Mesendoderm (in vitro differentiated cells): ENCODE measurements at regions not wholly inside any gene's neighbourhood (a gene's known extent, or its start where the extent isn't known, plus 50 kb on each side); places are given as distances from the start of the nearest gene placed in this dataset.

Experiments
- DNase-seq: peaks from one replicate; pipeline ENCODE4 v3.0.0; 2013
- H2AK5ac ChIP-seq: 2 replicates; pipeline ENCODE4 v1.6.1; 2013; ENCODE audit warnings: low read length, inconsistent platforms
- H2BK120ac ChIP-seq: 2 replicates; pipeline ENCODE4 v1.6.1; 2013; ENCODE audit warnings: low read depth, mild to moderate bottlenecking, low read length, moderate library complexity, mixed read lengths
- H2BK15ac ChIP-seq: replicated peaks from 2 replicates; pipeline ENCODE4 v1.6.1; 2013; ENCODE audit warnings: low read depth, mild to moderate bottlenecking, moderate library complexity
- H2BK5ac ChIP-seq: 2 replicates; pipeline ENCODE4 v1.6.1; 2013; ENCODE audit warnings: low read length, inconsistent platforms
- H3K18ac ChIP-seq: 2 replicates; pipeline ENCODE4 v1.6.1; 2013; ENCODE audit warnings: mild to moderate bottlenecking, low read length, mixed read lengths
- H3K23ac ChIP-seq: one replicate; pipeline ENCODE4 v1.6.1; 2013; ENCODE audit warnings: low read length
- H3K27ac ChIP-seq: 2 replicates; pipeline ENCODE4 v1.5.1; 2013; ENCODE audit warnings: low read depth, mild to moderate bottlenecking, inconsistent platforms, low read length, moderate library complexity
- H3K27me3 ChIP-seq: 2 replicates; pipeline ENCODE4 v1.6.1; 2013; ENCODE audit warnings: low read length, control low read depth, mild to moderate bottlenecking, inconsistent platforms; ENCODE audit not compliant: insufficient read depth, poor library complexity
- H3K36me3 ChIP-seq: 2 replicates; pipeline ENCODE4 v1.6.1; 2013; ENCODE audit warnings: low read length, inconsistent platforms; ENCODE audit not compliant: control insufficient read depth, insufficient read depth
- H3K4ac ChIP-seq: one replicate; pipeline ENCODE4 v1.6.1; 2013; ENCODE audit warnings: low read depth, mild to moderate bottlenecking, low read length, moderate library complexity
- H3K4me1 ChIP-seq: 2 replicates; pipeline ENCODE4 v1.6.1; 2013; ENCODE audit warnings: low read depth, low read length, inconsistent platforms; ENCODE audit not compliant: control insufficient read depth
- H3K4me2 ChIP-seq: 2 replicates; pipeline ENCODE4 v1.6.1; 2013; ENCODE audit warnings: low read length
- H3K4me3 ChIP-seq: 2 replicates; pipeline ENCODE4 v1.5.1; 2013; ENCODE audit warnings: mild to moderate bottlenecking, low read length
- H3K56ac ChIP-seq: one replicate; pipeline ENCODE4 v1.6.1; 2013; ENCODE audit warnings: low read length
- H3K79me1 ChIP-seq: 2 replicates; pipeline ENCODE4 v1.6.1; 2013; ENCODE audit warnings: low read length, inconsistent platforms
- H3K79me2 ChIP-seq: 2 replicates; pipeline ENCODE4 v1.6.1; 2013; ENCODE audit warnings: mild to moderate bottlenecking, low read length; ENCODE audit not compliant: control insufficient read depth, insufficient read depth
- H3K9ac ChIP-seq: 2 replicates; pipeline ENCODE4 v1.6.1; 2013; ENCODE audit warnings: low read length, inconsistent platforms
- H4K5ac ChIP-seq: one replicate; pipeline ENCODE4 v1.6.1; 2013; ENCODE audit warnings: low read length
- H4K8ac ChIP-seq: one replicate; pipeline ENCODE4 v1.6.1; 2013; ENCODE audit warnings: low read depth, mild to moderate bottlenecking, control low read depth, low read length, moderate library complexity
- WGBS: extraction: QIAGEN DNeasy Blood & Tissue Kit; methylation state at CpG from one replicate; pipeline ENCODE4 v1.1.7; 2013; ENCODE audit warnings: low lambda C conversion rate, missing lambda C conversion rate; ENCODE audit not compliant: insufficient coverage; ENCODE audit errors: extremely low coverage; 5-methylcytosine and 5-hydroxymethylcytosine counted together

GRCh38 chr17:36672403-36672918 is 71.1 kb downstream of the MRM1 start:
- Histone ChIP-seq H3K23ac (no peak overlapping the region), H3K56ac (no peak overlapping the region), H4K8ac (no peak overlapping the region), H3K9ac (no peak overlapping the region), H3K4ac (no peak overlapping the region), H3K4me3 (no peak overlapping the region), H3K79me2 (no peaks in the 10 kb centered on the region), H2AK5ac (no peak overlapping the region), H4K5ac (no peak overlapping the region), H2BK5ac (no peak overlapping the region), H3K36me3 (no peaks in the 10 kb centered on the region), H3K4me1 (no peaks in the 10 kb centered on the region), H3K4me2 (no peak overlapping the region), H3K27me3 (no peaks in the 10 kb centered on the region), H3K79me1 (no peaks in the 10 kb centered on the region), H2BK120ac (no peak overlapping the region), H3K18ac (no peak overlapping the region), H3K27ac (no peak overlapping the region), H2BK15ac (no peak overlapping the region)
- no CpG with 5 or more reads among the region's 7 CpGs for WGBS
- no peak for DNase-seq

DNA sequence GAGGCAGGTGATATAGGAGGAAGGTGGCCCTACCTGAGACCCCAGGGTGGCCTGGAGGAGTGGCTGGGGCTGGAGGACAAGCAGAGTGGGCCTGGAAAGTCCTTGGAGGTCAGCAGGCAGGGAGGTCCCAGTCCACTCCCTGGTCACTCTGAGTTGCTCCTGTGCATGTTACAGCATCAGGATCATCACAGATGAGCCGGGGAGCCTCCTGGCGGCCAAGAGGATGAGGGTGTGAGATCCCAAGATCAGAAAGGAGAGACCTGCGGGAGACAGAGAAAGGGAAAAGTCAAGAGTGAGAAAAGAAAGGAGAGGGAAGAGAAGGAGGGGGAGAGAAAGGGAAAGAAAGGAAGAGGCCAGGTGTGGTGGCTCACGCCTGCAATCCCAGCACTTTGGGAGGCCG is 71.7 kb downstream of the MRM1 start:
- H3K4me3 ChIP-seq: no peak overlapping the region
- no peak overlapping the region for H3K27ac ChIP-seq
- H4K5ac ChIP-seq: no peak overlapping the region
- H3K56ac ChIP-seq: no peak overlapping the region
- no peak overlapping the region for H3K4ac ChIP-seq
- no peaks in the 10 kb centered on the region for H3K36me3 ChIP-seq
- H3K4me1 ChIP-seq: no peaks in the 10 kb centered on the region
- H3K23ac ChIP-seq: no peak overlapping the region
- no peak overlapping the region for H3K18ac ChIP-seq
- H2BK15ac ChIP-seq: no peak overlapping the region
- H3K79me1 ChIP-seq: no peaks in the 10 kb centered on the region
- no peaks in the 10 kb centered on the region for H3K27me3 ChIP-seq
- H3K4me2 ChIP-seq: no peak overlapping the region
- H4K8ac ChIP-seq: no peak overlapping the region
- no peak for DNase-seq
- WGBS: no CpG with 5 or more reads among the region's 5 CpGs
- H2BK120ac ChIP-seq: no peak overlapping the region
- H2BK5ac ChIP-seq: no peak overlapping the region
- no peak overlapping the region for H3K9ac ChIP-seq
- H3K79me2 ChIP-seq: no peaks in the 10 kb centered on the region
- no peak overlapping the region for H2AK5ac ChIP-seq

DNA sequence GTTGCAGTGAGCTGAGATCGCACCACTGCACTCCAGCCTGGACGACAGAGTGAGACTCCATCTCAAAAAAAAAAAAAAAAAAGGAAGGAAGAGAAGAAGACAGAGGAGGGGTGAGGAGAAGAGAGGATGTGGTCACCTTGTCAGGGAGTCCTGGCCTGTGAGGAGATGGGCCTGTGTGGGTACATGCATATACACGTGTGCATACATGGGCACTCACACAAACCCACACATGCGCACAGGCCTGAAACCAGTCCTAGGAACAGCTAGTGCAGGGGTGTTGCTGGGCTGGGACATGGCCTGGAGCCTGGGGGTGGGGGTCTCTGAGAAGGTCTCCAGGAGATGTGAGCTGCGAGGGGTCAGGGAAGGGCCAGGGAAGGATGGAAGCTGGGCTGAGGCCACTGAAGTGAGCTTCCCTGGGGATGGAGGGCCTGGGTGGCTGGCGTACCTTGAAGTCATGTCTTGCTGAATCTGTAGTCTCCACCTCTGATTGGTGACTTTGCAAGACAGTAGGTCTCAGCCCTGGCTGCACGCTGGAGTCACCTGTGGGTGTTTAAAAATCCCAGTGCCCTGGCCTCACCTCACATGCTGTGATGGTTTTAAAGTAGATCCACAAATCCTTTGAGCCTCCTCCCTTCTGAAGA is 72.4 kb downstream of the MRM1 start:
- DNase-seq: no peak
- H3K4ac ChIP-seq: no peak overlapping the region
- no peak overlapping the region for H3K27ac ChIP-seq
- no peaks in the 10 kb centered on the region for H3K79me2 ChIP-seq
- no peak overlapping the region for H2BK120ac ChIP-seq
- H3K56ac ChIP-seq: no peak overlapping the region
- no peak overlapping the region for H2AK5ac ChIP-seq
- no peak overlapping the region for H2BK15ac ChIP-seq
- no peaks in the 10 kb centered on the region for H3K79me1 ChIP-seq
- H3K18ac ChIP-seq: no peak overlapping the region
- no CpG with 5 or more reads among the region's 7 CpGs for WGBS
- no peak overlapping the region for H3K4me3 ChIP-seq
- H3K9ac ChIP-seq: no peak overlapping the region
- no peak overlapping the region for H4K5ac ChIP-seq
- no peak overlapping the region for H3K23ac ChIP-seq
- no peak overlapping the region for H3K4me2 ChIP-seq
- H2BK5ac ChIP-seq: no peak overlapping the region
- H3K4me1 ChIP-seq: no peaks in the 10 kb centered on the region
- H3K36me3 ChIP-seq: no peaks in the 10 kb centered on the region
- H3K27me3 ChIP-seq: no peaks in the 10 kb centered on the region
- no peak overlapping the region for H4K8ac ChIP-seq

- Histone ChIP-seq H3K56ac (no peak overlapping the region), H3K18ac (no peak overlapping the region), H3K4me1 (no peaks in the 10 kb centered on the region), H3K23ac (no peak overlapping the region), H2BK5ac (no peak overlapping the region), H2BK15ac (no peak overlapping the region), H3K4me2 (no peak overlapping the region), H3K4me3 (no peak overlapping the region), H4K5ac (no peak overlapping the region), H4K8ac (no peak overlapping the region), H3K79me1 (no peaks in the 10 kb centered on the region), H3K9ac (no peak overlapping the region), H3K79me2 (no peaks in the 10 kb centered on the region), H3K36me3 (no peaks in the 10 kb centered on the region), H3K27me3 (no peaks in the 10 kb centered on the region), H2AK5ac (no peak overlapping the region), H3K27ac (no peak overlapping the region), H3K4ac (no peak overlapping the region), H2BK120ac (no peak overlapping the region)
- DNase-seq: no peak
- WGBS: no CpG with 5 or more reads among the region's 4 CpGs
Measured at GRCh38 chr17:36674278-36674650, 72.9 kb downstream of the MRM1 start.

DNA sequence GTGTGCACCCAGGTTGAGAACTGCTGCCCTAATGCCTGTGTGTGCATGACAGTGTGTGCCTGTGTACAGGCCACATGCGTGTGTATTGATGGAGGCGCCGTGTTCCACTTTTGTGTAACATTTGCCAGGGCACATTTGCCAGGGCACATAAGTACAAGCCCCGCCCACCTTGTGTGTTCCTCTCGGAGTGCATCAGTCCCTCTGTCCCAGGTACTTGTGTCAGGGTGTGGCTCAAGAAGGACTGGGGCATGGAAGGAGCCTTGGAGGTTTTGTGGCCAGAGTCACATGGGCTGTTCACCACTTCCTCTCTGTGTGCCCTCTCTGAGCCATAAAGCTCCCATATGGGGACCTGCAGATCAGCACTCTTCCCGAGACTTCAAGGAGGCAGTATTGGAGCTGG is 73.9 kb downstream of the MRM1 start:
- Histone ChIP-seq H3K4ac (no peak overlapping the region), H3K79me1 (no peaks in the 10 kb centered on the region), H2BK120ac (no peak overlapping the region), H3K56ac (no peak overlapping the region), H4K8ac (no peak overlapping the region), H2BK5ac (no peak overlapping the region), H3K79me2 (no peaks in the 10 kb centered on the region), H3K23ac (no peak overlapping the region), H3K4me3 (no peak overlapping the region), H2AK5ac (no peak overlapping the region), H2BK15ac (no peak overlapping the region), H3K27ac (no peak overlapping the region), H3K18ac (no peak overlapping the region), H3K36me3 (no peaks in the 10 kb centered on the region), H3K9ac (no peak overlapping the region), H3K27me3 (no peaks in the 10 kb centered on the region), H3K4me2 (no peak overlapping the region), H3K4me1 (no peaks in the 10 kb centered on the region), H4K5ac (no peak overlapping the region)
- no CpG with 5 or more reads among the region's 6 CpGs for whole genome bisulfite sequencing
- DNase-seq: no peak

GRCh38 chr17:36675786-36676185 is 74.4 kb downstream of the MRM1 start:
- Histone ChIP-seq H2AK5ac (no peak overlapping the region), H3K36me3 (no peaks in the 10 kb centered on the region), H3K79me1 (no peaks in the 10 kb centered on the region), H3K18ac (no peak overlapping the region), H2BK15ac (no peak overlapping the region), H3K27ac (no peak overlapping the region), H4K5ac (no peak overlapping the region), H3K4ac (no peak overlapping the region), H3K79me2 (no peaks in the 10 kb centered on the region), H4K8ac (no peak overlapping the region), H3K4me2 (no peak overlapping the region), H3K4me3 (no peak overlapping the region), H3K4me1 (no peaks in the 10 kb centered on the region), H2BK120ac (no peak overlapping the region), H3K27me3 (no peaks in the 10 kb centered on the region), H3K56ac (no peak overlapping the region), H3K9ac (no peak overlapping the region), H2BK5ac (no peak overlapping the region), H3K23ac (no peak overlapping the region)
- WGBS: no CpG with 5 or more reads among the region's 2 CpGs
- no peak for DNase-seq
